HG02938 (cell line): ENCODE measurements at regions not wholly inside any gene's neighbourhood (a gene's known extent, or its start where the extent isn't known, plus 50 kb on each side); places are given as distances from the start of the nearest gene placed in this dataset.

Source experiments
- ATAC-seq: cut with Tn5 transposase; IDR thresholded peaks from one replicate; pipeline ENCODE4 v1.9.1; 2021; ENCODE audit warnings: mild to moderate bottlenecking, moderate library complexity; ENCODE audit not compliant: unreplicated experiment

GRCh38 chr5:41670854-41671479 lies 160.6 kb upstream of the PLCXD3 start:
- no peak for ATAC-seq

GRCh38 chr5:41670216-41670615 lies 159.8 kb upstream of the PLCXD3 start:
- no peak for ATAC-seq

- no peak for ATAC-seq
These were observed 150.9 kb upstream of the PLCXD3 start for GRCh38 chr5:41661254-41661653.

GRCh38 chr5:41656597-41656996 lies 146.2 kb upstream of the PLCXD3 start:
- ATAC-seq, result no peak

- ATAC-seq, result no peak
These were observed 139.7 kb upstream of the PLCXD3 start for GRCh38 chr5:41650131-41650530.

- no peak for ATAC-seq
These were observed 139.3 kb upstream of the PLCXD3 start for GRCh38 chr5:41649659-41650058.

- ATAC-seq, result no peak
These were observed 138.6 kb upstream of the PLCXD3 start for GRCh38 chr5:41648996-41649395.

GRCh38 chr5:41641621-41642020 lies 131.2 kb upstream of the PLCXD3 start:
- ATAC-seq, result no peak

- no peak for ATAC-seq
These were observed 128.3 kb upstream of the PLCXD3 start for GRCh38 chr5:41638685-41639084.

GRCh38 chr5:41637869-41638268 lies 127.5 kb upstream of the PLCXD3 start:
- ATAC-seq, result no peak

GRCh38 chr5:41637424-41637823 lies 127.0 kb upstream of the PLCXD3 start:
- no peak for ATAC-seq

GRCh38 chr5:41636605-41637004 lies 126.2 kb upstream of the PLCXD3 start:
- peak; percentile 76 for ATAC-seq

GRCh38 chr5:41629897-41630296 lies 119.5 kb upstream of the PLCXD3 start:
- ATAC-seq, result no peak

GRCh38 chr5:41625571-41625970 lies 115.2 kb upstream of the PLCXD3 start:
- ATAC-seq, result no peak

- no peak for ATAC-seq
These were observed 111.0 kb upstream of the PLCXD3 start for GRCh38 chr5:41621420-41621819.

- no peak for ATAC-seq
These were observed 107.6 kb upstream of the PLCXD3 start for GRCh38 chr5:41617843-41618515.

- no peak for ATAC-seq
These were observed 100.0 kb upstream of the PLCXD3 start for GRCh38 chr5:41610386-41610785.

GRCh38 chr5:41600731-41601130 lies 90.3 kb upstream of the PLCXD3 start:
- ATAC-seq, result no peak

GRCh38 chr5:41598011-41598410 lies 87.6 kb upstream of the PLCXD3 start:
- ATAC-seq, result no peak

- no peak for ATAC-seq
These were observed 77.3 kb upstream of the PLCXD3 start for GRCh38 chr5:41587668-41588067.

- ATAC-seq, result no peak
These were observed 64.8 kb upstream of the PLCXD3 start for GRCh38 chr5:41575110-41575779.

- ATAC-seq, result no peak
These were observed 64.0 kb upstream of the PLCXD3 start for GRCh38 chr5:41574391-41574790.
